Activated CD8-positive, alpha-beta memory T cell treated with anti-CD3 and anti-CD28 coated beads, Interleukin-2, amount 50 U/mL, for 4 hours (primary cell): ENCODE measurements at regions not wholly inside any gene's neighbourhood (a gene's known extent, or its start where the extent isn't known, plus 50 kb on each side); places are given as distances from the start of the nearest gene placed in this dataset.
"Not testable (repeated sequence)": the region's sequence is repeated elsewhere in the genome, so short reads cannot be mapped to it uniquely, and the experiment has no call there.

Source experiments
- DNase-seq: peaks from one replicate; pipeline ENCODE4 v3.0.0-alpha.2; 2020

- no peak for DNase-seq
These were observed 249.9 kb downstream of the SHOX2 start for GRCh38 chr3:157856078-157856939.

- not testable (repeated sequence) for DNase-seq
These were observed 260.4 kb downstream of the SHOX2 start for GRCh38 chr3:157845839-157846238.

GRCh38 chr3:157844800-157845565 is 261.2 kb downstream of the SHOX2 start:
- DNase-seq: no peak

- DNase-seq: no peak
These were observed 262.0 kb downstream of the SHOX2 start for GRCh38 chr3:157844216-157844615.

- DNase-seq: no peak
These were observed 265.2 kb downstream of the SHOX2 start for GRCh38 chr3:157841029-157841428.

GRCh38 chr3:157840564-157840963 is 265.7 kb downstream of the SHOX2 start:
- no peak for DNase-seq

GRCh38 chr3:157838457-157838856 is 267.8 kb downstream of the SHOX2 start:
- DNase-seq: no peak

GRCh38 chr3:157837336-157837735 is 268.9 kb downstream of the SHOX2 start:
- no peak for DNase-seq

- no peak for DNase-seq
These were observed 270.2 kb downstream of the SHOX2 start for GRCh38 chr3:157836022-157836421.

GRCh38 chr3:157832588-157832987 is 273.6 kb downstream of the SHOX2 start:
- DNase-seq: no peak

- no peak for DNase-seq
These were observed 275.5 kb downstream of the SHOX2 start for GRCh38 chr3:157830556-157831236.

GRCh38 chr3:157829786-157830185 is 276.4 kb downstream of the SHOX2 start:
- DNase-seq: no peak

- no peak for DNase-seq
These were observed 281.9 kb downstream of the SHOX2 start for GRCh38 chr3:157824281-157824680.

GRCh38 chr3:157823050-157823449 is 283.2 kb downstream of the SHOX2 start:
- no peak for DNase-seq

- DNase-seq: no peak
These were observed 286.1 kb downstream of the SHOX2 start for GRCh38 chr3:157820157-157820517.

GRCh38 chr3:157819270-157820156 is 286.7 kb downstream of the SHOX2 start:
- DNase-seq: no peak

- no peak for DNase-seq
These were observed 289.3 kb downstream of the SHOX2 start for GRCh38 chr3:157816896-157817295.

- DNase-seq: no peak
These were observed 289.9 kb downstream of the SHOX2 start for GRCh38 chr3:157816296-157816695.

- no peak for DNase-seq
These were observed 290.5 kb downstream of the SHOX2 start for GRCh38 chr3:157815739-157816138.

GRCh38 chr3:157810924-157811718 is 295.1 kb downstream of the SHOX2 start:
- DNase-seq: no peak

- no peak for DNase-seq
These were observed 298.9 kb downstream of the SHOX2 start for GRCh38 chr3:157807280-157807679.

GRCh38 chr3:157805538-157805937 is 300.7 kb downstream of the SHOX2 start:
- DNase-seq: no peak
